ENCODE measurements at regions not wholly inside any gene's neighbourhood (a gene's known extent, or its start where the extent isn't known, plus 50 kb on each side); places are given as distances from the start of the nearest gene placed in this dataset.

DNA sequence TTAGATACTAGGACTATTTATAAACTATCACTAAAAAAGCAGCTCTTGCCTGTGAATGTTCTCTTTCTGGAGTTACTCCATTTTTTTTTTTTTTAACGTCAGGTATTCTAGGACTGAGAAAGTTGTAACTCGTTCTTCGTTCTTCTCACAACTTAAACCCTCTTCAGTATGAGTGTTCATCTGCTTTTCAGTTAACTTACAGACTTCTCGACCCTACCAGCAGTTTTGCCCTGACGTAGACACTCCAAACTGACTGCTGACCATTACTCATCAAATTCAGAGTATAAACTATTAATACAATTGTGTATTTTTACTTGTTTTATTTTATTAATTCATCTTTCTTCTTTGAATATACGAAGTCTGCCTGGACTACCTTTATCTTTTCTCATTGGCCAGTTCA, 353.1 kb downstream of the GPR37 start:
- no peak overlapping the region for H3K27ac Mint-ChIP-seq

DNA sequence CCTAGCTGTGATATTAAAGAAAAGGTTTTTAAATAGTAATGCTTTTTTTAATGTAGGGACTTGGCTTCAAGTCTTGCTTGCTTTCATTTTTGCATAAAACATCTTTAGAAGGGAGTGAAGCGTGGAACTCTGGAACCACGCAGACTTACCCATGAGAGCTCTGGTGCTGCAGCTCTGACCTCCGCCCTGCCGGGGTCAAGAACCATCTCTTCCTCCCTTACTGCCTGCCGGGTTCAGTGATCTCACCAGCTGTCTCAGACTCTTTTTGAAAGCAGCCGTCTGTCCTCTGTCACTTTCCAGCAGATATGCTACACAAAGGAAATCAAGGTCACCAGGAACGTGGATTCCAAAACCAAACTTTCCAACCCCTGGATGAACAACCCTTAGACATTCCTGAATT, 353.8 kb downstream of the GPR37 start:
- POLR2A ChIA-PET = no interaction called here
- Mint-ChIP-seq H3K9me3 (no peaks in the 10 kb centered on the region), H3K27ac (no peak overlapping the region), H3K36me3 (no peaks in the 10 kb centered on the region), H3K27me3 (no peaks in the 10 kb centered on the region), H3K4me1 (no peaks in the 10 kb centered on the region), H3K4me3 (no peak overlapping the region)
- DNase-seq = no peak
- no peak for ATAC-seq (ENCODE audit: low read depth)

More for the DNA sequence above, 353.1 kb downstream of the GPR37 start:
- no peaks in the 10 kb centered on the region for H3K9me3 Mint-ChIP-seq
- no peaks in the 10 kb centered on the region for H3K36me3 Mint-ChIP-seq
- DNase-seq (no peak), ATAC-seq (ENCODE audit: low read depth) (no peak)
- no peak overlapping the region for H3K4me3 Mint-ChIP-seq
- POLR2A ChIA-PET = no interaction called here
- no peaks in the 10 kb centered on the region for H3K4me1 Mint-ChIP-seq
- no peaks in the 10 kb centered on the region for H3K27me3 Mint-ChIP-seq

DNA sequence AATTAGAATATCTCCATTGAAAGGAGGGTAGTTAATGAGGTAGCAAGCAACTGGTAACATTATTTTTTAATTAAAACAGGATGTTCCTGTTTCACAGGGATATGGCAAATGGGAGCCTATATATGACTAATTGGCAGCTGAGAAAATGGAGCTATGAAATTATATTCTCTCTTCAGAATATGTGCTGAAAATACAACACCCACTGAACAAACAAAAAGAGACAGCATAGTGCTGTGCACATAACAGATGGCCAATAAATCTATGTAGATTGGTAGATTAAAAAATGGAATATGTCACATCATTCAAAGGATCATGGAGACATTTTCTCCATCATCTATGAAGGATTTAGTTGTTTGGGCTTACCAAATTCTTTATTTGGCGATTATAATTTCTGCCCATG, 362.0 kb downstream of the GPR37 start:
- H3K9me3 Mint-ChIP-seq = no peaks in the 10 kb centered on the region
- DNase-seq (no peak), ATAC-seq (ENCODE audit: low read depth) (no peak)
- no peak overlapping the region for H3K27ac Mint-ChIP-seq
- H3K4me1 Mint-ChIP-seq = no peaks in the 10 kb centered on the region
- no peak overlapping the region for H3K4me3 Mint-ChIP-seq
- POLR2A ChIA-PET = no interaction called here
- no peaks in the 10 kb centered on the region for H3K27me3 Mint-ChIP-seq
- H3K36me3 Mint-ChIP-seq = no peaks in the 10 kb centered on the region

DNA sequence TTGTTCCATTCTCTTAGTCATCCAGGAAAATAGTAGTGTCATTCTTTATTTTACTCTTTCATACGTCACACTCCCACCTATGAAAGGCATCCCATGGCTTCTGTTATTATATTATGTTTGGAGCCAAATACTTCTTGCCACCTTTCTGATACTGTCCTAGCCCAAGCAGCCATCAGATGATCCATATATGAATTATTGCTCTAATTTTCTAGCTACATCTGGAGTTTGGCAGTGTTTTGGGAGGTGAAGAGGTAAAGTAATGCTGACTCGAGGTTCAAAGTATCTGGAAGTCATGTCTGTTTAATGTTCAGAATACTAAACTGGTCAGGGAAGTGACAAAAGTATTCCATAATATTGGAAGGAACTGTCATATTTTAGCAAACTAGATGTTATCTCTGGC, 362.5 kb downstream of the GPR37 start:
- Mint-ChIP-seq H3K9me3 (no peaks in the 10 kb centered on the region), H3K27me3 (no peaks in the 10 kb centered on the region), H3K4me1 (no peaks in the 10 kb centered on the region), H3K36me3 (no peaks in the 10 kb centered on the region), H3K27ac (no peak overlapping the region), H3K4me3 (no peak overlapping the region)
- POLR2A ChIA-PET = no interaction called here
- ATAC-seq (ENCODE audit: low read depth) (no peak), DNase-seq (no peak)

DNA sequence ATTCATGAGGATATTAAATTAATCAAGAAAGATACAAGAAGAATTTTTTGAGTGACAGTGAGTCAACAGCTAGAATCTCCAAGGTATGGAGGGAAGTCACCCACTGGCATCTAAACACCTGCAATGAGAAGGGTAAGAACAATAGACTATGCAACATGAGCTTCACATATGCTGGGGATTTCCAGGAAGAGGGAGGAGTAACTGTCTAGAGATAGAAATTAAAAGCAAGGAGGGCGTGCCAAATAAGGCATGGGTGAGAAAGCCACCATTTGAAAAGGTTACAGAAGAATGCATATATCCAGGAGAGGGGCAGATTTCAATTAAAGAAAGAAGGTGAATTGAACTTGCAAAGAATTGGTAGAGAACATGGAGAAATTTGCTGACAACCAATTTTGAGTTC, 365.7 kb downstream of the GPR37 start:
- H3K27ac Mint-ChIP-seq = no peak overlapping the region
- DNase-seq (no peak), ATAC-seq (ENCODE audit: low read depth) (no peak)
- no peaks in the 10 kb centered on the region for H3K27me3 Mint-ChIP-seq
- no peaks in the 10 kb centered on the region for H3K36me3 Mint-ChIP-seq
- peaks cover 8% of the 10 kb centered on the region for H3K9me3 Mint-ChIP-seq
- H3K4me1 Mint-ChIP-seq = no peaks in the 10 kb centered on the region
- H3K4me3 Mint-ChIP-seq = no peak overlapping the region
- POLR2A ChIA-PET = no interaction called here

DNA sequence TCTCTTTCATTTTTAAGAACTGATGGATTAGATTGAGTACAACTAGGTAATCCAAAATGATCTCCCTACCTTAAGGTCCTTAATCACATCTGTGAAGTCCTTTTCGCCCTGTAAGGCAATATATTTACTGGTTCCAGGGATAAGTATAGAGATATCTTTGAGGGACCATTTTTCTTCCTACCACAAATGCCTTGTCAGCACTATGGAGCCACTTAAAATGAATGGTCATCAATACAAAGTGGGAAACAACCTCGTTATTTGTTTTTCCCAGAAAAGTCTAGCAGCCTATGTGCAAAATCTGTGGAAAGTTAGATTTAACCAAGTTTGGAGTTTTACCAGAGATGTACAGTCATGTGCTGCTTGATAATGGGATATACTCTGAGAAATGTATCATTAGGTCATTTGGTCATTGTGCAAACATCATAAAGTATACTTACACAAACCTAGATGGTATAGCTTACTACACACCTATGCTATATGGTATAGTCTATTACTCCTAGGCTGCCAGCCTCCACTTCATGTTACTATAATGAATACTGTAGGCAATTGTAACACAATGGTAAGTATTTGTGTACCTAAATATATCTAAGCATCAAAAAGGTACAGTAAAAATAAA, 366.2 kb upstream of the TMEM229A start:
- Mint-ChIP-seq H3K4me3 (no peak overlapping the region), H3K4me1 (no peaks in the 10 kb centered on the region), H3K9me3 (peaks cover 8% of the 10 kb centered on the region), H3K27ac (no peak overlapping the region), H3K36me3 (no peaks in the 10 kb centered on the region), H3K27me3 (no peaks in the 10 kb centered on the region)
- DNase-seq (no peak), ATAC-seq (ENCODE audit: low read depth) (no peak)
- POLR2A ChIA-PET = no interaction called here

DNA sequence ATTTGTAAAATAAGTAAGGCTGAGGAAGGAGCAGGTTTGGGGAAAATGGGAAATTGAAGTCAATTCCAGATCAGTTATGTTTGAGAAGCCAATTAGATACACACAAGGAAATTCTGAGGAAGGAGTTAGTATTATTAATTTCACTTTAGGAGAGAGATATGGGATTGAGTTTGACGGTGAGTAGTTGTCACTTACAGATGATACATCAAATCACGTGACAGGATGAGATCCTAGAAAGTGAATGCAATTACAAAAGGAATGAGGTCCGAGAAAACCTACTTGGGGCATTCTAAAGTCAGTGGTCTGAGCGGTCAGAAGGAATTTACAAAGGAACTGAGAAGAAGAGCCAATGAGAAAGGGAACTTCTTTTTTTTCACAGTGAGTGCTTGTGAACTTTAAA, 364.3 kb upstream of the TMEM229A start:
- POLR2A ChIA-PET = no interaction called here
- H3K4me1 Mint-ChIP-seq = no peaks in the 10 kb centered on the region
- ATAC-seq (ENCODE audit: low read depth) (no peak), DNase-seq (no peak)
- peaks cover 8% of the 10 kb centered on the region for H3K9me3 Mint-ChIP-seq
- no peaks in the 10 kb centered on the region for H3K27me3 Mint-ChIP-seq
- H3K27ac Mint-ChIP-seq = no peak overlapping the region
- no peaks in the 10 kb centered on the region for H3K36me3 Mint-ChIP-seq
- no peak overlapping the region for H3K4me3 Mint-ChIP-seq

DNA sequence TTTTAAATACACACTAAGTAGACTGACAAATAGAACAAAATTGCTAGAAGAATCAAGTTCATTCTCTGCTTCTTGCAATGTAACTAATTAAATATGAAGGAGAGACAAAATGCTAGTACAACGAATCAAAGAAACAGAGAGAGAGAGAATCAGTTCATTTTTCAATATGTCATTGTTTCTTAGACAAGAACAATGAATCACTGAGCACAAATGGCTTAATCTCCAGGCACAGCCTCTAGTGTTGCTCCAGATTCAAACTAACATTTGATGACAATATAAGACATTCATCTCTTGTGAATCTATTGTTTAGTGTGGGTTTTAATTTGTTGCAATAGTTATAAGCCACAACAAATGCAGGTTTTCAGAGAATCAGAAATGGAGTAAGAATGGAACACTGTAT, 357.4 kb upstream of the TMEM229A start:
- Mint-ChIP-seq H3K27me3 (no peaks in the 10 kb centered on the region), H3K36me3 (no peaks in the 10 kb centered on the region)

DNA sequence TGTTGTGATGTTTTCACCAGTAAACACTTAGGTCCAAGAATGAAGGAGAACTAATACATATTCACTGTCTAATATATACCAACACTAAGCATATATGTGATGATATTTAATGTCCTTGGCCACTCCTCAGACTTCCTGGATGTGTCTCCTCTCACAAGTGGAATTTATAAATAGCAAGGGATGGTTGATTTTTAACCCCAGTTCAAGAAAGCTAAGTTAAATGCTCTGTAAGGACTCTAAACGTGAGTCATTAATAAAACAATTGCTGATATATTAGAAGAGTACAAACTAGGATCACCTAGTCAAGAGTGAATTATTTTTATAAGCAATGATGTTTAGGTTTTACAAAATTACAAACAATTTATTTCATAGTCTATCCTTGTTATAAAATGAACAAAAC, 355.9 kb upstream of the TMEM229A start:
- DNase-seq (no peak), ATAC-seq (ENCODE audit: low read depth) (no peak)
- H3K27ac Mint-ChIP-seq = no peak overlapping the region
- POLR2A ChIA-PET = no interaction called here
- H3K9me3 Mint-ChIP-seq = no peaks in the 10 kb centered on the region
- H3K4me3 Mint-ChIP-seq = no peak overlapping the region
- no peaks in the 10 kb centered on the region for H3K36me3 Mint-ChIP-seq
- no peaks in the 10 kb centered on the region for H3K4me1 Mint-ChIP-seq
- no peaks in the 10 kb centered on the region for H3K27me3 Mint-ChIP-seq

More for the DNA sequence above, 357.4 kb upstream of the TMEM229A start:
- no peak overlapping the region for H3K4me3 Mint-ChIP-seq
- H3K4me1 Mint-ChIP-seq = no peaks in the 10 kb centered on the region
- H3K27ac Mint-ChIP-seq = no peak overlapping the region
- ATAC-seq (ENCODE audit: low read depth) = no peak
- no peak for DNase-seq
- POLR2A ChIA-PET = no interaction called here
- no peaks in the 10 kb centered on the region for H3K9me3 Mint-ChIP-seq

DNA sequence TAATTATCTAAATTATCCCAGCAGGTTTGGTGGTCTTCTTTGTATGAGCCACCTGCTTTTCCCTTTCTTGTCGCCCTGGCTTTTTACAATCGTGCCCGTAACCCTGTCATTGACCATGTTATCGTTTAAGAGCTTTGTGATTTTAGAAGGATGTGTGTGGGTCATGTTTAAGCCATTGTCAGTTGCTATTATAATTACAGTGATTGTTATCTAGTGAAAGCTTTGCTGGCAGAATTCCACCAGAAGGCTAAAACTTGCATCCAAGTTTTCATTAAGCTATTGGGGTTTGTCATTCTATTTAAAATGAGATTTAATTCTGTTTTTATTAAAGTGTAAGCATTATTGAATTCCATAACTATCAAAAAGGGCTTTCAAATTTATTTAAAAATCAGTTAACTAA, 354.2 kb upstream of the TMEM229A start:
- no peaks in the 10 kb centered on the region for H3K4me1 Mint-ChIP-seq
- no peak for ATAC-seq (ENCODE audit: low read depth)
- POLR2A ChIA-PET = no interaction called here
- H3K27ac Mint-ChIP-seq = no peak overlapping the region
- H3K9me3 Mint-ChIP-seq = no peaks in the 10 kb centered on the region
- no peaks in the 10 kb centered on the region for H3K27me3 Mint-ChIP-seq
- no peaks in the 10 kb centered on the region for H3K36me3 Mint-ChIP-seq
- no peak for DNase-seq
- no peak overlapping the region for H3K4me3 Mint-ChIP-seq

DNA sequence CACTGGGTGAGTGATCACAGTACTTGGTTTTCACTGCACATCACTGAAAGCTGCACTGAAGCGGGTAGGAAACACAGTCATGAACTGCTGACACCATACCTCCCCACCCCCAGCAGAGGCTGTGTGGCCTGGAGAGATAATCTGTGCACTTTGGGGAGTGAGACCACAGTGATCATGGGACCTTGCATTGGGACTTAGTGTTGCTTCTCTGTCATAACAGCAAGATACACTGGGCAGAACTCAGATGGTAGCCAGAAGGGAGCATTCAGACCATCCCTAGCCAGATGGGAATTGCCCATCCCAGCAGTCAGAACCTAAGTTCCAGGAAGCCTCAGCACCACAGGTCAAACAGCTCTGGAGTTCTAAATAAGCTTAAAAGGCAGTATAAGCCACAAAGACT, 346.4 kb upstream of the TMEM229A start:
- ATAC-seq (ENCODE audit: low read depth) = no peak
- Mint-ChIP-seq H3K36me3 (no peaks in the 10 kb centered on the region), H3K27me3 (no peaks in the 10 kb centered on the region), H3K4me3 (no peak overlapping the region), H3K27ac (no peak overlapping the region), H3K9me3 (no peaks in the 10 kb centered on the region), H3K4me1 (no peaks in the 10 kb centered on the region)
- POLR2A ChIA-PET = no interaction called here
- DNase-seq = no peak

DNA sequence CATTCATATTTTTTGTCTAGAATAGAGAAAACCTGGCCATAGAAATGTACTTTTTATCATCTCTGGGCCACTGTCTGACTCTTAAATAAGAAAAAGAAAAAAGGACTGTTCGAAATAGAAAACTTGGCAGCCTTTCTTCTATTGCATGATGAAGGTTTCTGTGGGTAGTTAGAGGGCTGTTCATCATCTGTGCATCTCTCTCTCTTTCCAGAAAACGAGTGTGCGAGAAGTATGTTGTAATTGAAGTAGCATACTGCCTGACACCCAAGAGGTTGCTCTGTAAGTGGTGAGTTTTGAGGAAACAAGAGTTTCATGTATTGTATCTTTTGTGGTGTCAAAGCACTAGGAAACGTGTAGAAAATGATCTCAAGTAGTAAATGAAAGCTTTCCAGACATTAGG, 343.2 kb upstream of the TMEM229A start:
- DNase-seq (no peak), ATAC-seq (ENCODE audit: low read depth) (no peak)
- Mint-ChIP-seq H3K4me3 (no peak overlapping the region), H3K4me1 (no peaks in the 10 kb centered on the region), H3K27ac (no peak overlapping the region), H3K27me3 (no peaks in the 10 kb centered on the region), H3K9me3 (no peaks in the 10 kb centered on the region), H3K36me3 (no peaks in the 10 kb centered on the region)
- POLR2A ChIA-PET = no interaction called here

DNA sequence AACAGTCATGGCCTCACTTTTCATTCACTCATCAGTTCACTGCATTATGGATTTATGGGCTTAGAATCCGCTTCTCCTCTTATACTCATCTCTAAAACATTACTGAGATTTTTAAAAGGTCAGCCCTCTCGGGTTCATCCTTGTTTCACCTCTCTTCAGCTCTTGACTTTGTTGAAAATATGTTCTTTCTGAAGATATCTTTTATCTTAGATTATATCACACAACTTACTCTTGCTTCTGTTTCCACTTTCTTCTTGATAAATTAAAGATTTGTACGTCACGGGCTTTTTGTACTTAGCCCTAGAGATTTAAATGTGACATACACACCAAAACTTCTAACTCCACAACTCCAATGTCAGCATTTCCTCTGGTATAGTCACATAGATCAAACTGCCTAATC, 342.5 kb upstream of the TMEM229A start:
- ATAC-seq (ENCODE audit: low read depth) = no peak
- POLR2A ChIA-PET = no interaction called here

DNA sequence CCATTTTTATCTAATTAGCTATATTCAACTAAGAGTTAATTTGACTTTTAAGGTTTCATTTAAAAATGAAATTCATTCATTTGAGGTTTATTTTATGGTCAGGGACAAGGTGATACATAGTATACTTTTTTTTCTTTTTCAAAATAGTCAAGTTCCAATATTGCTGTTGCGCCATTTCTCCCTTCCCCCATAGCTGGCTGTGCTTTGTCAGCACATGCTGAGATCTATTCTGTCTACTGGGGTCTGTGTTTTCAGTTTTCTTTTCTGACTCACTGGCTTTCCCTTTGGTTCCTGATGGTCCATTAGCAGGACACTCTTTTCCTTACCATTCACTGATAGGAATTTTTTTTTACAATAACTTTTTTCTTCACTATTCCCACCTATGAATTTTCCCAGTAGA, 336.4 kb upstream of the TMEM229A start:
- no peak for ATAC-seq (ENCODE audit: low read depth)
- POLR2A ChIA-PET = no interaction called here
- H3K27ac Mint-ChIP-seq = no peak overlapping the region

More for the DNA sequence above, 342.5 kb upstream of the TMEM229A start:
- no peaks in the 10 kb centered on the region for H3K4me1 Mint-ChIP-seq
- H3K27me3 Mint-ChIP-seq = no peaks in the 10 kb centered on the region
- DNase-seq = no peak
- H3K27ac Mint-ChIP-seq = no peak overlapping the region
- H3K4me3 Mint-ChIP-seq = no peak overlapping the region
- H3K36me3 Mint-ChIP-seq = no peaks in the 10 kb centered on the region
- H3K9me3 Mint-ChIP-seq = no peaks in the 10 kb centered on the region

DNA sequence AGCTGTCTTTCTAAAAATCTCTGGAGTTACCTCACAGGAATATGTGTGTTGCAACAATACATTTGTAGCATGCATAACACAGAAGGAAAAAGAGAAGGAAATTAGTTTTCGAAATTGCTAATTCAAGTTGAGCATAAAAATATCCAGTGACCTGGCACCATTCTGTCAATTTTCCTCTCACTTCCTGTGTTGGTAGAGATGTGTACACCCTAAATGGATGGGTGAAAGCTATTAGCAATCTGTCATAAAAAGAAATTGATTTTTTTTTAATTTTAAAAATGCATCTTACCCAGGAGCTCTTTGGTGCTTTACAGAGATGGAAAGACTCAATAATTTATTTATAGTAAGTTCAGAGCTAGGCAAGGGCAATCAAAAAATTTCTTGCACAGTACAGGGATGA, 333.3 kb upstream of the TMEM229A start:
- POLR2A ChIA-PET = no interaction called here

More for the DNA sequence above, 336.4 kb upstream of the TMEM229A start:
- Mint-ChIP-seq H3K27me3 (no peaks in the 10 kb centered on the region), H3K36me3 (no peaks in the 10 kb centered on the region), H3K9me3 (peaks cover 2% of the 10 kb centered on the region), H3K4me3 (no peak overlapping the region), H3K4me1 (no peaks in the 10 kb centered on the region)
- no peak for DNase-seq

More for the DNA sequence above, 333.3 kb upstream of the TMEM229A start:
- no peaks in the 10 kb centered on the region for H3K27me3 Mint-ChIP-seq
- peaks cover 6% of the 10 kb centered on the region for H3K9me3 Mint-ChIP-seq
- no peaks in the 10 kb centered on the region for H3K4me1 Mint-ChIP-seq
- no peak overlapping the region for H3K27ac Mint-ChIP-seq
- H3K4me3 Mint-ChIP-seq = no peak overlapping the region
- no peaks in the 10 kb centered on the region for H3K36me3 Mint-ChIP-seq
- ATAC-seq (ENCODE audit: low read depth) (no peak), DNase-seq (no peak)
